Bronchial epithelial cell (primary cell): ENCODE measurements at regions not wholly inside any gene's neighbourhood (a gene's known extent, or its start where the extent isn't known, plus 50 kb on each side); places are given as distances from the start of the nearest gene placed in this dataset.

Experiments
- DNase-seq: peaks from one replicate; pipeline ENCODE4 v3.0.0-alpha.2; 2010; ENCODE audit warnings: low read depth
- FAIRE-seq: peaks from 2 replicates; lab custom pipeline; 2011; peaks lifted over from hg19 to GRCh38; lab: Jason Lieb, UNC
- H3K27me3 ChIP-seq: 2 replicates; pipeline ENCODE4 v1.5.1; 2011; ENCODE audit warnings: low read length; ENCODE audit not compliant: control insufficient read depth, insufficient read depth
- H3K36me3 ChIP-seq: 2 replicates; pipeline ENCODE4 v1.5.1; 2011; ENCODE audit warnings: low read length; ENCODE audit not compliant: control insufficient read depth, insufficient read depth
- H3K4me3 ChIP-seq: 2 replicates; pipeline ENCODE4 v1.5.1; 2011; ENCODE audit warnings: mild to moderate bottlenecking, low read depth, low read length, control low read depth
- CTCF ChIP-seq: IDR thresholded peaks from 2 replicates; pipeline ENCODE4 v1.5.1; 2011; ENCODE audit warnings: mild to moderate bottlenecking, moderate library complexity, low read length, control low read depth, inconsistent platforms; ENCODE audit not compliant: insufficient read depth, severe bottlenecking

GRCh38 chr2:136297994-136298393 lies 180.0 kb upstream of the CXCR4 start:
- H3K27me3 ChIP-seq = no peaks in the 10 kb centered on the region
- no peak for DNase-seq

GRCh38 chr2:136297312-136297711 lies 179.4 kb upstream of the CXCR4 start:
- no peak overlapping the region for H3K4me3 ChIP-seq
- no peak for FAIRE-seq
- no peak for TF ChIP-seq CTCF
- no peak for DNase-seq
- no peaks in the 10 kb centered on the region for H3K36me3 ChIP-seq
- no peaks in the 10 kb centered on the region for H3K27me3 ChIP-seq

More at GRCh38 chr2:136297994-136298393, 180.0 kb upstream of the CXCR4 start:
- Histone ChIP-seq H3K36me3 (no peaks in the 10 kb centered on the region), H3K4me3 (no peak overlapping the region)
- no peak for TF ChIP-seq CTCF
- FAIRE-seq = no peak

GRCh38 chr2:136295168-136295567 lies 177.2 kb upstream of the CXCR4 start:
- no peak for TF ChIP-seq CTCF
- no peak for DNase-seq
- Histone ChIP-seq H3K4me3 (no peak overlapping the region), H3K27me3 (no peaks in the 10 kb centered on the region), H3K36me3 (no peaks in the 10 kb centered on the region)
- FAIRE-seq = no peak

- Histone ChIP-seq H3K36me3 (no peaks in the 10 kb centered on the region), H3K4me3 (no peak overlapping the region), H3K27me3 (no peaks in the 10 kb centered on the region)
- DNase-seq (no peak), FAIRE-seq (no peak)
- TF ChIP-seq CTCF = no peak
Measured at GRCh38 chr2:136291871-136292270, 173.9 kb upstream of the CXCR4 start.

GRCh38 chr2:136290326-136290725 lies 172.4 kb upstream of the CXCR4 start:
- no peak for TF ChIP-seq CTCF
- H3K36me3 ChIP-seq = no peaks in the 10 kb centered on the region
- H3K27me3 ChIP-seq = no peaks in the 10 kb centered on the region
- DNase-seq (no peak), FAIRE-seq (no peak)
- H3K4me3 ChIP-seq = no peak overlapping the region

- FAIRE-seq = no peak
Measured at GRCh38 chr2:136288249-136288648, 170.3 kb upstream of the CXCR4 start.

More at GRCh38 chr2:136288249-136288648, 170.3 kb upstream of the CXCR4 start:
- no peak for TF ChIP-seq CTCF
- no peaks in the 10 kb centered on the region for H3K36me3 ChIP-seq
- no peak for DNase-seq
- no peak overlapping the region for H3K4me3 ChIP-seq
- no peaks in the 10 kb centered on the region for H3K27me3 ChIP-seq
